GM18499 (cell line): ENCODE measurements at regions not wholly inside any gene's neighbourhood (a gene's known extent, or its start where the extent isn't known, plus 50 kb on each side); places are given as distances from the start of the nearest gene placed in this dataset.

ENCODE experiments used
- ATAC-seq: cut with Tn5 transposase; IDR thresholded peaks from one replicate; pipeline ENCODE4 v1.9.1; 2021; ENCODE audit warnings: moderate number of reproducible peaks; ENCODE audit not compliant: insufficient read depth, unreplicated experiment

- ATAC-seq = no peak
Observed at GRCh38 chr2:145169285-145169684, 649.4 kb upstream of the ZEB2 start.

- no peak for ATAC-seq
Observed at GRCh38 chr2:145168091-145168490, 648.2 kb upstream of the ZEB2 start.

- no peak for ATAC-seq
Observed at GRCh38 chr2:145166731-145167302, 646.9 kb upstream of the ZEB2 start.

GRCh38 chr2:145161656-145162055 lies 641.7 kb upstream of the ZEB2 start:
- no peak for ATAC-seq

GRCh38 chr2:145160855-145161254 lies 640.9 kb upstream of the ZEB2 start:
- ATAC-seq = no peak

- no peak for ATAC-seq
Observed at GRCh38 chr2:145159676-145160075, 639.8 kb upstream of the ZEB2 start.

- ATAC-seq = no peak
Observed at GRCh38 chr2:145157741-145158591, 638.0 kb upstream of the ZEB2 start.

GRCh38 chr2:145157036-145157675 lies 637.2 kb upstream of the ZEB2 start:
- no peak for ATAC-seq

- ATAC-seq = no peak
Observed at GRCh38 chr2:145156199-145156598, 636.3 kb upstream of the ZEB2 start.

GRCh38 chr2:145155196-145155595 lies 635.3 kb upstream of the ZEB2 start:
- no peak for ATAC-seq

GRCh38 chr2:145154731-145155130 lies 634.8 kb upstream of the ZEB2 start:
- no peak for ATAC-seq

- no peak for ATAC-seq
Observed at GRCh38 chr2:145146691-145147090, 626.8 kb upstream of the ZEB2 start.

- no peak for ATAC-seq
Observed at GRCh38 chr2:145144131-145144728, 624.3 kb upstream of the ZEB2 start.

GRCh38 chr2:145141981-145142380 lies 622.1 kb upstream of the ZEB2 start:
- no peak for ATAC-seq

GRCh38 chr2:145140658-145141057 lies 620.7 kb upstream of the ZEB2 start:
- ATAC-seq = no peak

- no peak for ATAC-seq
Observed at GRCh38 chr2:145138626-145139025, 618.7 kb upstream of the ZEB2 start.

- no peak for ATAC-seq
Observed at GRCh38 chr2:145137901-145138300, 618.0 kb upstream of the ZEB2 start.

- ATAC-seq = no peak
Observed at GRCh38 chr2:145137211-145137610, 617.3 kb upstream of the ZEB2 start.

GRCh38 chr2:145136702-145137101 lies 616.8 kb upstream of the ZEB2 start:
- ATAC-seq = no peak

GRCh38 chr2:145126146-145126545 lies 606.2 kb upstream of the ZEB2 start:
- no peak for ATAC-seq

GRCh38 chr2:145124085-145124484 lies 604.2 kb upstream of the ZEB2 start:
- ATAC-seq = no peak
